ENCODE measurements at regions not wholly inside any gene's neighbourhood (a gene's known extent, or its start where the extent isn't known, plus 50 kb on each side); places are given as distances from the start of the nearest gene placed in this dataset.
"Not testable (repeated sequence)": the region's sequence is repeated elsewhere in the genome, so short reads cannot be mapped to it uniquely, and the experiment has no call there.

DNA sequence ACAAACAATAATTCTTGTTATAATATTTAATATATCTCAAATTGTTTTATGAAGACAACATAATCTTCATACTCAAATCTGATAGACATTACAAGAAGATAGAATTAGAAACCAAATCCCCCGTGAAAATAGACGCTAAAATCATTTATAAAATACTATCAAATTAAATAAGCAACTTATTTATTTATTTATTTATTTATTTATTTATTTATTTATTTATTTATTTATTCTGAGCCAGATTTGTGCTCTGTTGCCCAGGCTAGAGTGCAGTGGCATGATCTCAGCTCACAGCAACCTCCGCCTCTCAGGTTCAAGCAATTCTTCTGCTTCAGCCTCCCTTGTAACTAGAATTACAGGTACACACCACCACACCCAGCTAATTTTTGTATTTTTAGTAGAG lies 294.9 kb upstream of the MAGEC2 start:
- DNase-seq (no peak), ATAC-seq (no peak)

DNA sequence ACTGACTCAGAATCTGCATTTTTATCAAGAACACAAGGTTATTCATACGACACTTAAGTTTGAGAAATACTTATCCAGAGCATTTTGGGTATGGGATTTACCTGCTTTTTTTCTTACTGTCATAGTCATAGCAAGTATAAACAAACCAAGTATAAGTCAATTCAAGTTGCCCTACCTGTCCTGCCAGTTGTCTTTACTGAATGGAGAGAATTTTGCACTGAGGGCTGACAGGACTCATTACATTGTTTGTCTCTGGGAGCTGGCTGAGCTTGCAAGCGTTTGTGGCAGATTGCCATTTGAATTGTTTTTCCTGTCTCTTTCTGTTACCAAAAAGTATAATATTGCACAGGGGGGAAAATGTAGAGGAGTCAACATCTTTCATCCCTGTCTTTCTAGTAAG lies 278.9 kb upstream of the MAGEC2 start:
- ATAC-seq (no peak), DNase-seq (no peak)

DNA sequence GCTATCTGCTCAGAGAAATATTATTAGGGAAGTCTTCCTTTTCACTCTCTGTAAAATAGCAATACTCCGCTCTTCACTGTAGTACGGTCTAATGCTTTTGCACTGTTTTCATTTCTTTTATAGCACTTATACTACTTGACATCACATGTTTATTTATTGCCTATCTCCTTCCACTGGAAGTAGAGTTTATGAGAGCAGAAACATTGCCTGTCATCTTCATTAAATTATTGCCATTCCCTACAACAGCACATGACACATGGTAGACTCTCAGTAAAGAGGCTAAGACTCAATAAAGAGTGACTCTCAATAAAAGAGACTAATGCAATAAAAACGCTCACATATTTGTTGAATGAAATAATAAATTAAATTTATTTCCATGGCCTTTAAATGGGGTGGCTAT lies 241.3 kb upstream of the MAGEC2 start:
- DNase-seq (no peak), ATAC-seq (no peak)

DNA sequence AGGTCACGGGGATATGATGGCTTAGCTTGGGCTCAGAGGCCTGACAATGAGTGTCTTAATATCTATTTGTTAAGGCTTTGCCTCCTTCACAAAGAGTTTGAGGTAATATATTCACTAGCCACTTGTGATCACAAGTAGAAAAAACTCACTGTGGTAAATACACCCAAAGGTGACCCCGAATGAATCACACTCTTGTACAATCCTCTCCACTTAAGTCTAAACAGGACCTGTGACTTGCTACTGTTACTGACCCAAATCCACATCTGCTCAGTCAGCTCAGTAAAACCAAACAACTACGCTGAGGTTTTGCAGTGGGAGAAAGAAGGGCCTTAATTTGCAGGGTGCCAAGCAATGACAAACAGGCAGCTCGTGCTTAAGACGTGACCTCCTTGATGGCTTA lies 223.8 kb upstream of the MAGEC2 start:
- ATAC-seq, result no peak

DNA sequence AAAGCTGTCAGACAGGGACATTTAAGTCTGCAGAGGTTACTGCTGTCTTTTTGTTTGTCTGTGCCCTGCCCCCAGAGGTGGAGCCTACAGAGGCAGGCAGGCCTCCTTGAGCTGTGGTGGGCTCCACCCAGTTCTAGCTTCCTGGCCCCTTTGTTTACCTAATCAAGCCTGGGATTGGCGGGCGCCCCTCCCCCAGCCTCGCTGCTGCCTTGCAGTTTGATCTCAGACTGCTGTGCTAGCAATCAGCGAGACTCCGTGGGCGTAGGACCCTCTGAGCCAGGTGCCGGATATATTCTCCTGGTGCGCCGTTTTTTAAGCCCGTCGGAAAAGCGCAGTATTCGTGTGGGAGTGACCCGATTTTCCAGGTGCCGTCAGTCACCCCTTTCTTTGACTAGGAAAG lies 185.9 kb upstream of the MAGEC2 start:
- DNase-seq, ATAC-seq: not testable (repeated sequence)

More for the DNA sequence above, 223.8 kb upstream of the MAGEC2 start:
- no peak for DNase-seq

DNA sequence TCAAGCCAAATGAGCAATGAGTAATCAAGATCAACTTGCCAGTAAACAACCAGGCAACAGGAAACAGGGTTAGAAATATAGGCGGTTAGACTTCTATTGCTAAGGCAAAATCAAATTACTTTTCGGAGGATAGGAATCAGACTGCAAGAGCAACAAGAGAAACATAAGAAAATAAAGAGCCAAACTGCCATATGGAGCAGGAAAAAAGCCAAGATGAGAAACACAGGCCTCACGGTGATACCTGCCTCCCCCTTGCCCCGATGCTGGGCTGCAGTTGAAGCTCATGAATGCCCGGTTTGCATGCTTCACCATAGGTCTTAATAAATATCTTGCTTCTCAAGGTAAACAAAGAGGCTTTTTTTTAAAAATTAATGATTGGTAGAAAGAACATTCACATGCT lies 158.4 kb upstream of the MAGEC2 start:
- no peak for ATAC-seq

DNA sequence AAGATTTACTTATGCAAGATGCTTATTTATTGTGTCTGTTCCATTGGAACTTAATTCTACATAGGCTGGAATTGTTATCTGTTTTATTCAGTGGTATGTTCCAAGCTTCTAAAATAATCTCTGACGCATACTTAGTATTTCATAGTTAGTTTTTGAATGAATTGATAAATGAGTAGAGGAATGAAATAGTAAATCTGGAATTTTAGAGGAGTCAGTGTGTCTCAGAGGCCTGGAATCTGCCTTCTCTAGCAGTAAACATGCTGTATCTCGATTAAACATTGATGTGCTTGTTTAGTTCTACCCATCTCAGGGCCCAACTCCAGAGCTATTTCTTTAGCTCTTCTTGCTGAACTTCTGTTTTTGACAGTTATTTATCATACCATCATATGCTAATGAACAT lies 154.2 kb upstream of the MAGEC2 start:
- ATAC-seq, result no peak

More for the DNA sequence above, 158.4 kb upstream of the MAGEC2 start:
- no peak for DNase-seq

DNA sequence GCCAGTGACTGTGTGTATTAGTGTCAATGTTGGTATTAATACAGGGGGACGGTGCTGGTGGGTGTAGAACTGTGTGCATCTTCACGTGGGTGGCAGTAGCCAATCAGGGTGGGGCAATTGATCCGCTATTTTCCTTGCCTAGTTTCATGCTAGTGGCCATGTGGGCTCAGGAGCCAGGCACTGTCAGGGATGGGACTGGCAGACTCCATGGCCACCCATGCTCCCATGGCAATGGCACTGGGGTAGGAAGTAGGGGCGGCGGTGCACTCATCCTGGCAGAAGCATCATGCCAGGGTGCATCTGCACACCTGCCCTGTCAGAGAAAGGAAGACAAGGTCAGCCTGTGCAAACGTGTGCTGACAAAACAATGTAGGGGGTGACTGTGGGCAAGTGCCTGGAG lies 122.1 kb upstream of the MAGEC2 start:
- ATAC-seq, result no peak
- no peak for DNase-seq

More for the DNA sequence above, 154.2 kb upstream of the MAGEC2 start:
- DNase-seq, result no peak

DNA sequence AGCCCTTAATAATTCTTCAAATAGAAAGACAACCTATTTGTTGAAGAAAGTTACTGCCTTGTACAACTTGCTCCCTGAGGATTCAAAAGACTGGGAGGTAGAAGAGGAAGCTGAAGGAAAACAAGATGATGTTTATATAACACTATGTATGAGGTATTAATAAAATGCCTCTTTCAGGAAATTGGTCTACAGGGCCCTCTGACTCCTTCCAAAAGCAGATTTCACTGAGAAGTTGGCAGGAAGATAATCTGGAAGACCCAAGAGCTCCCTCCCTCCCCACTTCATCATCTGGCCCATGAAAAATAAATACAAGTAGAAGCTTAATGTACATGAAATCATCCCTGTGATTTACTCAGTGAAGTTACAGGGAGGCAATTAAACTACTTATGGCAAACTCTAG lies 107.5 kb upstream of the MAGEC2 start:
- ATAC-seq (no peak), DNase-seq (no peak)

DNA sequence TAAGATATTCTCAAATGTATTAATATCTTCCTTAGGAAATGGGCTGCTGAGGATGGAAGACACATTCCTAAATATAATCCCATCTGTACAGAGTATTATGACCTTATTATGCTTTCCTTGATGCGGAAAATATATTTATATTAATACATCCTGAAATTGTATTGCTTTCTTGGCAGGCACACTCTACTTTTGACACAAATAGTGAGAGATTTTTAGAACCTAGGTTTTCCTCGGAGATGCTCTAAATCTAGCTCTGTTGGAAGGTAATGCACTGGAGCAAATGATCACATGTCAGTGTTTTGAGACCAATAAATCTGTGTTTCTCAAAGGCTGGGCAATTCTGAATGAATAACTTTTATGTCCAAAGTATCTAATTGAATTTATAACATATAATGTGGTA lies 94.3 kb upstream of the MAGEC2 start:
- DNase-seq (no peak), ATAC-seq (no peak)

DNA sequence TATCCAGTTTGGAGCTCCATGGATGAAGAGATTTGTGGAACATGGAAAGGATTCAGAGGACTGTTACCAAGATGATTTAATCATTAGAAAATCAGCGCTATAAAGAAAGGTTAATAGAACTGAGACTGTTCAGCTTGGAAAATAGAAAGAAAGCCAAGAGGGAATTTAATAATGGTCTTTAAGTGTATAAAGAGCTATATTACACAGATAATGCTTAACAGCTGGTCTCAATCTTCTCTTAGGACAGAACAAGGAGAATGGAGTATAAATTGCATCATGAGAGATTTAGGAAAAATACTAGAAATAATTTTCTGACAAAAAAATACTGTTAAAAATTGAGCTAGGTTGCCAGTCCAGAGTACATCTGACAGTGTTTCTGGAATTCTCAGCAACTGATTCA lies 91.3 kb upstream of the MAGEC2 start:
- ATAC-seq (no peak), DNase-seq (no peak)

DNA sequence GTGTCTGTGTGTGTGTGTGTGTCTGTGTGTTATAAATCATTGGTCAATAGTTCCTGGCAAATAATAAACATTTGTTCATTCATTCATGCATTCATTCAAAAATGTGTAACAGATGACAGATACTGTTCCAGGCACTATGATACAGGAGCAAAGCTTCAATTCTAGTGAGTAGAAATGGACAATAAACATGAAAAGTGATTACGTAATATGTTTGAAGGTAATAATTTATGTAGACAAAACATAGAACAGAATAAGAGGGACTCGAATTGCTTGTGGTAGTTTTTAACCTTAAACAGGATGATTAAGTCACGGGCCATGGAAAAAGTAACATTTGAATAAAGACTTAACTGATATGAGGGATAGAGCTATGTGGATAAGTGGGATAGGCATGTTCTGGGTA lies 90.1 kb upstream of the MAGEC2 start:
- ATAC-seq, result no peak

DNA sequence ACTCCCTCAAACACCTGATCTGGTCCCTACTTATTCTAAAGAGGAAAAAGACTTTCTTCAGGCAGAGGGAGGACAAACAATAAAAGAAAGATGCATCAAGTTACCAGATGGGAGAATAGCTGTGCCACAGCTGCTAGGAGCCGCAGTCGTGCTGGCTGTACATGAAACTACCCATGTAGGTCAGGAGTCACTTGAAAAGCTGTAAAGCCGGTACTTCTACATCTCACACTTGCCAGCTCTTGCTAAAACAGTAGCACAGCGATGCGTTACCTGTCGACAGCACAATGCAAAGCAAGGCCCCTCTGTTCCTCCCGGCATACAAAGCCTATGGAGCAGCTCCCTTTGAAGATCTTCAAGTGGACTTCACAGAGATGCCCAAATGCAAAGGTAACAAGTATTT lies 65.1 kb upstream of the MAGEC2 start:
- not testable (repeated sequence) for DNase-seq, ATAC-seq

More for the DNA sequence above, 90.1 kb upstream of the MAGEC2 start:
- no peak for DNase-seq

DNA sequence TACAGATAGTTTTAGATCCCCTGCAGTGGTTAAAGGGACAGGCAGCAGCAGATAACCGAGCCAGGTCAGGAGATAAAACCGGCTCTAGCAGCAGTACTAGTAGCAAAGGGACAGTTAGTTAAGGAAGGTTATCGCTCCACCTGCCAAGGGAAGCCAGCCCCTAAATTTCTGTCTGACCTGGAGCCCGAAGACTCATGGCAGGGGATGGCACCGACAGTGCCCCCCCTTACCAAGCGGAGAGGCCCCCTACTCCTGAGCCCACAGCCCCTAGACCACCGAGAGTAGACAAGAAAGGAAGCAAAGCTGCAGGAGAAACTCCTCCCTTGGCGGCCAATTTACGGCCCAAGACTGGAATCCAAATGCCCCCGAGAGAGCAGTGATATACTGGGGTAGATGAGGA lies 61.3 kb upstream of the MAGEC2 start:
- no peak for ATAC-seq
- DNase-seq, result no peak

DNA sequence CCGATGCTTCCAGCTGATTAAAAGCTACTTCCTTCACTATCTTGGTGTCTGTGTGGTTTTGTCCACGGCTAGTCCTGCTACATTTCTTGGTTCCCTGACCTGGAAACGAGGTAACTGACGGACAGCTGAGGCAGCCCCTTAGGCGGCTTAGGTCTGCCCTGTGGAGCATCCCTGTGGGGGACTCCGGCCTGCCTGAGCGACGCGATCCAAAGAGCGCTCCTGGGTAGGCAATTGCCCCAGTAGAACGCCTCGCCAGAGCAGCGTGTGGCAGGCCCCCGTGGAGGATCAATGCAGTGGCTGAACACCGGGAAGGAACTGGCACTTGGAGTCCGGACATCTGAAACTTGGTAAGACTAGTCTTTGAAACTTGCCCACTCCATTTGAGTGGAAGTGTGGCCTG lies 60.5 kb upstream of the MAGEC2 start:
- DNase-seq, ATAC-seq: not testable (repeated sequence)

DNA sequence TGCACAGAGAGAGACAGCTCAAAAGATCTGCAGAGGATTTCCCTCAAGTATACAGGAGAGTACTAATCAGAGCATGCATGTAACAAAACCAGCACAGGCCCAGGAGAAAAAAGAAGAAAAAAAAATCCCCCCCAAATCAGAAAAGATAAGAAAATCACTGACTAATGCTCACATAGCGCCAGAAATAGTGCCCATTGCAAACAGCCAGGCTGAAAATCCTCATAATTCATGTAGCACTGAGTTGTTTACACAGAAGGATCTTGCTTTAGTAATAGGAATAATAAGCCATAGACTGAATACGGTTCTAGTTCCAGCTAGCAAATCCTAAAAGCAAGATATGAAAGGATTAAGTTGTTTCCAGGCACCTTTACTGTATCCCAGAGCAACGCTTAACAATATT lies 51.8 kb upstream of the MAGEC2 start:
- DNase-seq (no peak), ATAC-seq (no peak)
